HG03103 (cell line): ENCODE measurements at regions not wholly inside any gene's neighbourhood (a gene's known extent, or its start where the extent isn't known, plus 50 kb on each side); places are given as distances from the start of the nearest gene placed in this dataset.
"Not testable (repeated sequence)": the region's sequence is repeated elsewhere in the genome, so short reads cannot be mapped to it uniquely, and the experiment has no call there.

Experiments
- ATAC-seq: cut with Tn5 transposase; IDR thresholded peaks from one replicate; pipeline ENCODE4 v1.9.1; 2021; ENCODE audit warnings: low read depth; ENCODE audit not compliant: unreplicated experiment

GRCh38 chr9:21591221-21592062, 109.3 kb upstream of the IFNE start:
- no peak for ATAC-seq

GRCh38 chr9:21592063-21592338, 109.9 kb upstream of the IFNE start:
- ATAC-seq, result no peak

DNA sequence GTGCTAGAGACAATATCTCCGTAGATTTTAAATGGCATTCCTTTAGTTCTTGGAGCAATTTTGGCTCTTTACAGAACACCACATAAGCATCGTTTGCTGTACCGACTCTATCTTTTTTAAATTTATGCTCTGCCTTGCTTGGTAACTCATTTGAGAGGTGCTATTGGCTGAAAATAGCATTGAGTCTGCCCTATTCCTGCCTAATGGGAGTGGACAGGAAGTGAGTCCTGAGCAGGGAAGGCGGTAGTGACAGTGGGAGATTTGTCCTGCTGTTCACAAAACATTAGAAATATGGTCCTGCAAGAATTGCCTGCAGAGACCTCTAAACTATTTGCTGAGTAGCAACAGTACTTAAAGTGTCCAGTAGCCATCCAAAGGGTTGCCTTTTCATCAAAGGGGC, 115.2 kb upstream of the IFNE start:
- no peak for ATAC-seq

GRCh38 chr9:21598749-21599148, 116.6 kb upstream of the IFNE start:
- ATAC-seq, result no peak

- ATAC-seq, result no peak
Observed at GRCh38 chr9:21605489-21605931, 123.4 kb upstream of the IFNE start.

- no peak for ATAC-seq
Observed at GRCh38 chr9:21607576-21607975, 125.5 kb upstream of the IFNE start.

DNA sequence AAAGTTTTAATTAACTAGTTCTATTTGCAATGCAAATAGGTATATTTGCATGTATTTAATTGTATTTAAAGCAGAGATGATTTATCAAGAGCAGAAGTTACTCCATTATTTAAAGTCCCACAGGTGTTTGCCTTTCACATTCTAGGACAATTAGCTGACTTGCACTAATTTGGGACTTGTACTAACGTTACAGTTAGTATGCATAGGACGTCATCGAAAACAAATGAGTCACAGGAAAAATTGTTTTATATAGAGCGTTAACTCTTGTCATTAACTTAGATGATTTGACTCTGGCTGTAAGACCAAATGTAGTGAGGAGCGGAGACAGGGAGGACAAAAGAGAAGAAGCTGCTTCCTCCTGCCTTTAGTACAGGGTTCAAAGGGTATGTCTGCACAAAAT, 126.1 kb upstream of the IFNE start:
- ATAC-seq, result no peak

DNA sequence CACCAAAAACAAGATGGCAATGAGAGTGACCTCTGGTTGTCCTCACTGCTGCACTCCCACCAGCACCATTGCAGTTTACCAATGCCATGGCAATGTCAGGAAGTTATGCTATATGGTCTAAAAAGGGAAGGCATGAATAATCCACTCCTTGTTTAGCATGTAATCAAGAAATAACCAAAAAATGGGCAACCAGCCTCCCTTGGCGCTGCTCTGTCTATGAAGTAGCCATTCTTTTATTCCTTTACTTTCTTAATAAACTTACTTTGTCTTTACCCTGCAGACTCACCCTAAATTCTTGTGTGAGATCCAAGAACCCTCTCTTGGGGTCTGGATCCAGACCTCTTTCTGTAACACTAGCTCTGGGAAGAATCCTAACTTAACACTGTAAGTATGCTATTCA, 127.4 kb upstream of the IFNE start:
- ATAC-seq, result no peak

DNA sequence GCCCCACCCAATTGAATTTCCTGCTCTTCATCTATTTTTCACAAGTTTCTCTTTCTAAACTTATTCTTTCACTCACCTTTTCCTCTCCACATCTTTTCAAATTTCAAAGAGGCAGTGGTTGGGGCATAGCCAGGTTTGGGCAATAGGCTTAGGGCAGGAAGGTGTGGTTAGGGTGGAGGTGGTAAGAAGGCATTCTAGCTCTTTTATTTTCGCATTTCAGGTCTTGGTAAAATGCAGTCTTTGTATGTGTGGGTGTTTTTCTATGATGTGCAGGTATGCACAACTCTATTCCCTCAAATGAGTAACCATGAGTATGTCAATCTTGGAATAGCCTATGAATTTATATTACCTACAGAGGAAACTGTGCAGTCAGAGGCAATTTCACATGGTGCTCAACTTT, 129.8 kb upstream of the IFNE start:
- ATAC-seq, result no peak

GRCh38 chr9:21615018-21615417, 132.9 kb upstream of the IFNE start:
- no peak for ATAC-seq

DNA sequence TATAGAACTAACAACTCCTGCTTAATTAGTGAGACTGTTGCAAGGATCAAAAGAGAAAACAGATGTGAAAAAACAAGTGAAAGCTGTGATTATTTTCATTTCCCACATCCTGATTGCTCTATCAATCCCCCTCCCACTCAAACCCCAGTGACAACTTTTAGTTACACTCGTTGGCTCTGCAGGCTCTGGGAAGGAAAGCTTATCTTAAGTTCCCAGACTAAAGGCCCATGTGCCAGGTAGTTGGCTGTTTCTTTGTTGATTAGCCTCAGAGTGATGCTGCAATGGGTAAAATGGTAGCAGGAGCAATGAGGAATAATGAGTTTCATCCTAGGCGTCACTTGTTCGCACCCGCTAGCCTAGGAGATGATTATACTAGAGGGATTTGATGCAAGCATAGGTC, 133.3 kb upstream of the IFNE start:
- no peak for ATAC-seq

DNA sequence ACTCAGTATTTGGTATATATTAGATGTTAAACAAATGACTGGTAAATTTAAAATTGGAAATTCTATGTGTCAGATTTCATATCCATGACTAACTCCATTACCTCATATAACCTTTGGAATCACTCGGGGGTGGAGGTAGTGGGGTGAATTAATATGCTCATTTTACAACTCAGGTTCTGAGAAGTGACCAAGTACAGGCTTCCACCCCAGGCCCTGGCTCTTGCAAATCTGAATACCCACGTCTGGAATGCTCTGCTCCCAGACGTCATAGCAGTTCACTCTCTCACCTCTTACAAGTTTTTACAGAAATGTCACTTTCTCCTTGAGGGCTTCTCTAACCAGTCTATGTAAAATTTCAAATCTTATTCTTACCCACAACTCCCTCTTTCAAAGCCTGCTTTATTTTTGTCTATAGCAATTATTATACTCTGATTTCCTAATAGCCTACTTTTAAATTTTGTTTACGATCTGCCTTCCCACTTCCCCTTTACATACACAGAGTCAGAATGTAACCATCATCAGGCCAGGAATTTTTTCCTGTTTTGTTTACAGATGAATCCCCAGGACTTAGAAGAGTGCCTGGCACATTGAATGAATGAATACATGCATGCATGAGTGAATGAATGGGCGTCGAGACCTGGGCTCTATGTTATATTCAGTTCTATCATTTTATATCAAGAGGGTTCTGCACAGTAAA, 134.1 kb upstream of the IFNE start:
- no peak for ATAC-seq

- ATAC-seq, result no peak
Observed at GRCh38 chr9:21624675-21625644, 142.8 kb upstream of the IFNE start.

GRCh38 chr9:21626493-21626892, 144.4 kb upstream of the IFNE start:
- no peak for ATAC-seq

- ATAC-seq, result not testable (repeated sequence)
Observed at GRCh38 chr9:21628954-21629353, 146.8 kb upstream of the IFNE start.

DNA sequence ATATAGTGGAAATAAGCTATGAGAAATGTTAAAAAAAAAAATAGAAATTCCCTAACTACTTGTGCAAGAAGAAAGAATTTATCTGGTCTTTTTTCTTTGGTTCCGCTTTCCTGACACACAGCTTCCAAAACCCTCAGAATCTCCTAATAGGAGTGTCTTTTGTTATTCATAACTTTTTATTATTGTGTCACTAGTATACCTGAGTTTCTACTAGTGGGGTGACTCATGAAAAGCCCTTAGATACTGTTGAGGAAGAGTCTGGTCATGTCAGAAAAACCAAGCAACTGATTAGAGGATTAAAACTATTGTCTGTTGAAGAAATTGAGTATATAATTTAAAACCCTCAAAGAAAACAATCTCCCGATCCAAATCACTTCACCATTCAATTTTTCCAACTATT, 152.8 kb upstream of the IFNE start:
- ATAC-seq, result no peak

GRCh38 chr9:21638104-21638503, 156.0 kb upstream of the IFNE start:
- no peak for ATAC-seq

GRCh38 chr9:21653091-21653490, 149.3 kb upstream of the MTAP start:
- ATAC-seq, result no peak

- ATAC-seq, result no peak
Observed at GRCh38 chr9:21653589-21653988, 148.8 kb upstream of the MTAP start.

DNA sequence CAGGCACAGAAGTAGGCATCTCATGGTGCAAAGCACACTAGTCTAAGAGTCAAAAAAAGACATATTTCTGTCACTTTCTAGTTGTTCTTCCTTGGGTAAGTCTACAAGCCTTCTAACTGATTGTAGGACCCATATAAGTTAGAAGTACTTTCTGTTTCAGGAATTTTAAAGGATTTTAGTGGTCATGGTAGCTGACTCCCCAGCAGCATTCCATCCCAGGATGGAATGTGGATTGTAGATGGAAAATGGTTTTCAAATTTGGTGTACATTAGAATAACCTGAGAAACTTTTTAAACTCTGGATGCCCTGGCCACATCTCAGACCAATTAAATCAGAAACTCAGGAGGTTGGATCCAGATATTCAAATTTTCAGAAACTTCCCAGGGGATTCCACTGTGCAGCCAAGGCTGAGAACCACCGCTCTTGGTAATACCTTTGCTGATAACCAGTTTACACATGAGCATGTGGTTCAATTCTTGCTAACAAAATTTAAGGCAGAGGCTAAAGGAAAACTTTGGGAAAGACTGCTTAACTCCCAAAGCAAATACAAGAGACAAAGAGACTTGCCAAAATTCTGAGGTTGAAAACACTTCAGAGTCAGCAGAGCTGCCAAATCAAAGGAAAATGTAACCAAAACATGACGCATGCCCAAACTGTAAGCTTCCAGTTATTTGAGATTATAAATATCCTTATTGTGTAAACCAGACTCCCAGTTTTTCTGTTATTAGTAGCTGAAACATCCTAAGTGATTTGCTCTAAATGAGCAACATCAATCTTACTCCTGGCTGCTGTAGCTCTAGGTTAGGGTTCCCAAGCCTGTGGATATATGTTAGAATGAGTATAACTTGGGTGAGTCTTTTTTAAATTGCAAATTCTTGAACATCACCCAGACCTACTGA, 145.4 kb upstream of the MTAP start:
- ATAC-seq, result no peak
